ENCODE measurements at regions not wholly inside any gene's neighbourhood (a gene's known extent, or its start where the extent isn't known, plus 50 kb on each side); places are given as distances from the start of the nearest gene placed in this dataset.
A peak's percentile ranks its signal among the peaks of the same experiment; 100 is the strongest.
"Not testable (repeated sequence)": the region's sequence is repeated elsewhere in the genome, so short reads cannot be mapped to it uniquely, and the experiment has no call there.

GRCh38 chr12:28987538-28988324 lies 161.3 kb upstream of the FAR2 start:
- DNase-seq (ENCODE audit: low read depth): no peak

DNA sequence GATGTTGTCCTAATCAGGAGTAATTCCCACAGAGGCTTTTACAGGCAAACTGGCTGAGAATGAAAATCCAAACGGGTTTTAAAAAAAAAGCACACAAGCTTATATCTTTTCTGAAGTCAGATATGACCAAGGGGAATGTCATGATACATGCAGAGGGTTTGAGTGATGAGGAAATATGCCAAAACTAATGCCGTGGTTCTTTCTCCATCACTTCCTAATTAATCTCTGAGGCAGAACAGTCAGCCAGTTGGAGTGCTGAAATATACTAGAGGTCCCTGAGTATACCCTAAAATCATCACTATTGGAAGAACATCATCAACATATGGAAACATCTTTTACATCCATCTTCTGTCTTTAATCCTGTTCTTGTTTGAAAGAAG lies 160.8 kb upstream of the FAR2 start:
- no peak for DNase-seq (ENCODE audit: low read depth)

GRCh38 chr12:28991626-28992025 lies 157.5 kb upstream of the FAR2 start:
- DNase-seq (ENCODE audit: low read depth): no peak

DNA sequence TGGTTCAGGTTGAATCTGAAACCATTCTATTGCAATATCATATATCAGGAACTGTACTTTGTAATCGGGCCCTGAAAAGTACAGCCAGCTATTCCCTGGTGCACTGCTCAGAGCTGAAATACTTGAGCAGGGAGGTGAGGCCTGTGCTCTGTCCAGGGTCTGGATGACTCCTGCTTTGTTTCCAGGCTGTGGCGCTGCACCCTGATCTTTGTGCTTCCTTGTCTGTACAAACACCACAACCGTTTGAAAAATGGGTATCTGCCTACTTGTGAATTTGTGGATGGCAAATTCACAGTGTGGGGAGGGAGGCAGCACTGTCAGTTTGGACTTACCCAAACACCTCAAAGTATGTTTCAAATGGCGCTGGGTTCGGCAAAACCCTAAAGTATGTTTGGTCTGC lies 155.4 kb upstream of the FAR2 start:
- no peak for DNase-seq (ENCODE audit: low read depth)

DNA sequence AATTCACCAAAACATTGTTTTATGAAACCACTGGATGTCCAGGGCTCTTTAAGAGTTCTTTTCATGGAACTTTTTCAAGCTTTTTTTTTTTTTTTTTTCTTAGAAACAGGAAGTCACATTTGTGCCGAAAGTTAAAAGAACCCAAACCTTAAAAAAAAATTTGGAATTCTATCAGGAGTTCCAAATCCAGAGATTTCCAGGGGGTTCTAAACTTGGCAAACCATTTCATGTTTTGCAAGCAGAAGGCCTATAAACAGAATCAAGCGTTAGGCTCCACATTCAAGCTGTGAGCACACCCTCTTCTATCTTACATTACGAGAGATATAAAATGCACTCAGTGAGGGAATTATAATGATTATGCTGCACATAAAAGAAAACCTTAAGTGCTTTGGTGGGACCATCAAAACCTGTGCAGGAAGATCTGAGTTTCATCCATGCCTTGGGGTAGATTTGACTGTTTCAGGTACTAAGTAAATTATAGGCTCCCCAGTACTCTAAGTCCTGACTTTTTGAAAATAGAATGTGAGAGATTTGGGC lies 154.8 kb upstream of the FAR2 start:
- no peak for DNase-seq (ENCODE audit: low read depth)

DNA sequence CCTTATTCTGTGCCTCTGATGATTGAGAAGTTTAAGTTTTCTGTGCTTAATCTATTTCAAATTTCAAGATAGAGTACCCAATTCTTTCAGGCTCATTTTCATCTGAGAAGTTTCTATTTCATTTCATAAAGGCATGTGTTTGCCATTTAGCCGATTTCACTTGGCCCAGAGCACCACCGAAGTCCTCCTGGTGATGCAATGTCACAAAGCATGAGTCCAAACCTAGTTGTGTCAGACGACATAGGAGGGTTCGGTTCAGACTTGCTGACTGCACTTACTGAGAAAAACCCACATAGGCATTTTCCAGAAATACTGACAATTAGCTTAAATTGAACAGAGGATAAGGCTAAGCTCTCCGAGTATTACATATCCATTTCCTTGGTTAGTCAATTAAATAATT lies 152.4 kb upstream of the FAR2 start:
- DNase-seq (ENCODE audit: low read depth): no peak

DNA sequence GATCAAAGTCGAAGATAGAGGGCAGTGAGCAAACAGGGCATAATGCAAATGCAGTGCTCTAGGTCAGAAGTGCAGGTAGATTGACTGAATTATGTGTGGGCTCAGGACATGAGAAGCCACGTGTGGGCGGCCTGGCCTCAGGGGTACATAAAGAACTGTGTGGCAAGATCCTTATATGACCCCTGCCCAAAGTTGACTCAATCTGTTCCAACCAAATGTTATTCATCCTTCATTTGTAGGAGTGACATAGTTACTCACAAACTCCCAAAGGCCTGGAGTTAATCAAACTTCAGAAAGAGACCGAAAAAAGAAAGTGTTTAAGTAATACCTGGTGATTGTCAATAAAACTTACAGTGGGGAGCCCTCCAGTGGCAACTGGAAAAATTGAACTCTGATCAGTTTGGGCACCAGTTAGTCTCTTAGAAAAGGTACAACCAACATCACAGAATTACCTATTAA lies 150.4 kb upstream of the FAR2 start:
- no peak for DNase-seq (ENCODE audit: low read depth)

DNA sequence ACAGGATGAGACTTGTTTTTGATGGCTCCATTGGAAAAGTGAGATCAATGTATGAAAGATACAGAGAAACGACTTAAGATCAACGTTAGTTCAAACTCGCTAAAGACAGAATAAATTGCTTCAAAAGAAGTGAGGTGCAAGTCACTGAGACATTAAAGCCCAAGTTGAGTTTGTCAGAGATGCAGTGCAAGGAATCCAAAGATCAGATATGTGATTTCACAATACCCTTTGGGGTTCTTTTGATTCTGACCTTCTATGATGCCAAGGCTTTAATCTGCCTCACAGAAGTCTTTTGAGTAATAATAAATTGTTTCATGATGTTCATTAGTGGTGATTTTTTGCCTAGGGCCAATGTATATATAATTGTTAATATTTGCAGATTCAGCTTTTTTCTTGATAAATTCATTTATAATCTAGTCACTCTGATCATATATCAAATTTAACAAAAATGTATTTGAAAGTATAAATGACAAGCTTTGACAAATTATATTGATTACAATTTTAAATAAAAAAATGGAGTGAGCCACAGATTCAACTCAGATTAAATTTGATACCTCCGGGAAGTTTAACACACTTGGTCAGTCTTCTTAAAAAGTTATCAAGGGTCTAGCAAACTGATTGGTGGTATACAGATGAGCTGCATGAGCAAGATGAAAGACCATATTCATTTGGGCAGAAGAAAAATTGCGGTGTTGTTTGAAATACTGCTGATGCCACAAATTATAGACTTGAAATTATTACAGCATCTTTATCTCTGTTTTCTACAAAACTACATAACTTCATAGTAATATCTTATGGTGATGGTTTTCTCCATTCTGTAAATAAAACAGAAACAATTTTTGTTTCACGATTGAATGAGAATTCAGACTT lies 144.8 kb upstream of the FAR2 start:
- no peak for DNase-seq (ENCODE audit: low read depth)

DNA sequence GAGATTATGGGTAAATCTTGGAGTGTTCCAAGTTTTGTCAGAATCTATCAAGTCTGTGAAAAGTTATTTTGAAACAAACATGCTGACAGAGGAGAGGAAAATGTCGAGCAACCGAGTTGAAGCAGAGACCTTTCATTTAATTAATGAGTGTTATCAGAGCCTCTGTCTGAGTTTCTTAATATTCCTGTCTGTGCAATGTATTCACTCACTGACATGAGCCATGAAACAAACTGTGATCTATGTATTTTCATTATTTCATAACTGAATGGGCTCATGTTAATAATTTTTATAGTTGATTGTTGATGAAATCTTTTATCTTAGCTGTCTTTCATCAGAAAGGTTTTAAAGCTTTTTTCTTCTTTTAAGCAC lies 144.2 kb upstream of the FAR2 start:
- no peak for DNase-seq (ENCODE audit: low read depth)

DNA sequence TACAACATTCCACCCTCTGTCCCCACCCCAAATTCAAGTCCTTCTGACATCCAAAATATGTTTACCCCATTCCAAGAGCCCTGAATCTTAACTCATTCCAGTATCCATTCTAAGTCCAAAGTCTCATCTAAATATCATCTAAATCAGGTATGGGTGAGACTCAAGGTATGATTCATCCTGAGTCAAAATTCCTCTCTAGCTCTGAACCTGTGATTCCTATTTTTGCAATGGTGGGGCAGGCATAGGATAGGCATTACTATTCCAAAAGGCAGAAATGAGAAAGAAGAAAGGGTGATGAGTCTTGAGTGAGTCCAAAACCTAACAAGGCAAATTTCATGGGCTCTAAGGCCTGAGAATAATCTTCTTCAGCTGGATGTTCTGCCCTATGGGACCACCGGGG lies 140.3 kb upstream of the FAR2 start:
- no peak for DNase-seq (ENCODE audit: low read depth)

DNA sequence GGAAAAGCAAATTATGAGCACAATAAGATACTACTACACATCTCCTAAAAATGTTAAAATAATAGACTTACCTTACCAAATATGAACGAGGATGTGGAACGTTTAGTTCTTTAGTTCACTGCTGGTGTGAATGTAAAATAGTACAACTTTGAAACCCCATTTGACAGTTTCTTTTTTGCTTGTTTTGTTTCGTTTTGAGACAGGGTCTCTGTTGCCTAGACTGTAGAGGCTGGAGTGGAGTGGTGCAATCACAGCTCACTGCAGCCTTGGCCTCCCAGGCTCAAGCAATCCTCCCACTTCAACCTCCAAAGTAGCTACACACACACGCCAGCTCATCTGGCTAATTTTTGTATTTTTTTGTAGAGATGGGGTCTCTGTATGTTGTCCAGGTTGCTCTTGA lies 136.4 kb upstream of the FAR2 start:
- no peak for DNase-seq (ENCODE audit: low read depth)

GRCh38 chr12:29017532-29017931 lies 131.5 kb upstream of the FAR2 start:
- not testable (repeated sequence) for DNase-seq (ENCODE audit: low read depth)

DNA sequence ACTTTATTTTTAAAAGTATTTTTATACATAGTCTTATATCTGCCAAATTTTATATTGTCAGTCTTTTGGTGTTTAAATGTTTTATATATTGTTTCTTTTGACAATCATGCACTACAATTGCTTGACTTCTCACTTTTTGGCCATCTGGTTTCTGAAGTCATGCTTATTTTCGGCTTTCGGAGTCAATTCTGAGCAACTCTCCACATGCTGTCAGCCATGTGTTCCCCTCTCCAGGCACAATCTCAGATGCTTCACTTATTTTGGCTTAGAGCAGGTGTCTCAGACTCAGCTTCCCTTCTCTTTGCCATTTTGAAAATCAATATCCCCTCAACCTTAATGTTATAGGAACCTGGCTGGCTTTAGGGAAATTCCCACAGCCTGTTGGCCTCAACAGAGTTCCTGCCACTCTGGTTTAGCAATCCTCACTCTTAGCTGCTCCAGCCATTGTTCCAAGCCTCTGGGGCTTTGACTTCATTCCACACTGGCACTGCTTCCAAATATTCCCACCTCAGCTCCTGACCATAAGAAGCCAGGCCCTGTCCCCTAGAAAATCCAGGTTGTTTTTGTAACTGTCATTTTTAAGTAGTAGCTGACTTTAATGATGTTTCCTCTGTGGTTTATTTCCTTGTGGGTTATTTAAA lies 125.5 kb upstream of the FAR2 start:
- DNase-seq (ENCODE audit: low read depth): no peak

GRCh38 chr12:29024117-29024516 lies 125.0 kb upstream of the FAR2 start:
- no peak for DNase-seq (ENCODE audit: low read depth)

DNA sequence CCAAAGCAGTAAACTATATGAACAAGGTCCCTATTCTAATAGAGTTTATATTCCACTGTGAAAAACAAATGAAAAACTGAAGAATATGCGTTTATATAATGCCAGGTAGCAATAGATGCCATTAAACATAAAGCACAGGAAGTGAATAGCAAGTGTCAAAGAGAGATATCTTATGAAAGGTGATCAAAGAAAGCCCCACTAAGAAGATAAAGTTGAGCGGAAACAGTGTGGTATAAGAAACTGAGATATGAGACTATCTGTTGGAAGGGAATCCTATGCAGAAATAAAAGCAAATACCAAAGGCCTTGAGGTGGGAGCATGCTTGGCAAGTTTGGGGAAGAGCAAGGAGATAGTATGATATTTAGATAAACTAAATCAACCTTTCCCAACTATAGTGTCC lies 123.1 kb upstream of the FAR2 start:
- no peak for DNase-seq (ENCODE audit: low read depth)

DNA sequence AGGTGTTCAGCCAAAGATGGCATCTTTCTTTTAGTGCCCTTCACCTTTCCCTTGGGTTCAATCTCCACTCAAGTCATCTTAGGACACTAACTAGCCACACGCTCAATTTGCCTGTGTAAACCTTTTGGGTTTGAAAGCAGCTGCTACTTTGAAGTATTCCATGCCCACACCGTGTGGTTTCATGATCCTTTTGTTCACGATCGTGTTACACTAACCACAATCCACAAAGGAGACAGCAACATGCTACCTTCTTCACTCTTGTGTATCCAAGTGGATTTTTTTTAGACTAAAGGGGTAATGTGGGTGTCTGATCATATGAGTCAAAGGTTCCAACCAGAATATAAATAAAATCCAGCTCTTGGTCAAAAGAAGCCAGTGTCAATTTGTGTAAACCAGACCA lies 122.7 kb upstream of the FAR2 start:
- DNase-seq (ENCODE audit: low read depth): no peak

- DNase-seq (ENCODE audit: low read depth): not testable (repeated sequence)
Measured at GRCh38 chr12:29029484-29029883, 119.6 kb upstream of the FAR2 start.

DNA sequence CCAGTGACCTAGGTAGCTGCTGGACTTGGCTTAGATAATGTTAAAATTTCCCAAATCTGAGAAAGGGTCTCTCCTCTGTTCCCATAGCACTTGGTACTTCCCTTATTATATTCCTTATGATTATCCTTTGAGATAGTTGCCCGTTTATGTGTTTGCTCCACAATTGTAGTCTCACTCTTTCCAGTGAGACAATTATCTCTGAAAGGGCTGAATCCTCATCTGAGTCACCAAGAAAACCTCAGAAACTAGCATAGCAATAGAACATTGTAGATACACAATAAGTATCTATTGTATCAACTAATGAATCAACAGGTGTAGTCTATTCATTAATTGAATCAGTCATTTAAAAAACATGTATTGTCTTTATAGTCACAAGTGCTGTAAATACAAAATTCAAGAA lies 119.1 kb upstream of the FAR2 start:
- no peak for DNase-seq (ENCODE audit: low read depth)

GRCh38 chr12:29032446-29032845 lies 116.6 kb upstream of the FAR2 start:
- DNase-seq (ENCODE audit: low read depth): no peak

DNA sequence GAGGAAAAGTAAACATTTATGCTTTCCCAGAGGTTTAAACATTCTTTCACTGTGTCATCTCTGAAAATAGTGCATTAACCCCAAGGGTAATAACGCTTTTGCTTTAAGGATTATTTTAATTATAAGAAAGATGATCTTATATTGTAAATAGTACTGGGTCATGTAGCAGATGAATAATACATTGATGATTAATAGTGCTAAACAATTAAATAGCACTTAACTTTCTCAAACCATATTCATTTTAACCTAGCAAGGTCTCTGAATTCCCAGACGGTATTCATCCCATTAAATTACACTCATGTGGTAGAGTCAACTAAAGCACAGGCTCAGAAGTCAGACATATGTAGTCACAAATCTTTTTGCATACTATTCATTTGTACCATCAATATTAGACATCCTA lies 115.6 kb upstream of the FAR2 start:
- DNase-seq (ENCODE audit: low read depth): no peak

DNA sequence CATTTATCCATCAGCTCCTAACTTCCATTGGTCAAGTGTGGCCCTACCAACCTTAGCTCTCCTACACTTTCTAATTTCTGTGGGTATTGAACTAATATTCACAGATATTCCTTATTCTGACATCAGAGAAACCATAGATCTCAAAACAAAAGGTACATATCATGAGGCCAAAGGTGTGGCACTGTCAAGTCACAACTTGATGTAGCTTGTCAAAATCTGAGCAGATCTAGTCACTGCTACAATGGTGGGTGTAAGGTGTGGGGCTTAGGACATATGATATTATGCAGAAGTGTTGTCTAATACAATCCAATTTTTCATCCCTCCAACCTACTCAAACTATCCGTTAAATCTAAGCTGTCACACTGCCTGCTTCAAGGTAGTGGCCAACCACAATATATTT lies 114.0 kb upstream of the FAR2 start:
- DNase-seq (ENCODE audit: low read depth): no peak

GRCh38 chr12:29039013-29039412 lies 110.1 kb upstream of the FAR2 start:
- DNase-seq (ENCODE audit: low read depth): peak; percentile 90

- peak; percentile 74 for DNase-seq (ENCODE audit: low read depth)
Measured at GRCh38 chr12:29041621-29042020, 107.5 kb upstream of the FAR2 start.
